ENCODE measurements at regions not wholly inside any gene's neighbourhood (a gene's known extent, or its start where the extent isn't known, plus 50 kb on each side); places are given as distances from the start of the nearest gene placed in this dataset.
"Not testable (repeated sequence)": the region's sequence is repeated elsewhere in the genome, so short reads cannot be mapped to it uniquely, and the experiment has no call there.

DNA sequence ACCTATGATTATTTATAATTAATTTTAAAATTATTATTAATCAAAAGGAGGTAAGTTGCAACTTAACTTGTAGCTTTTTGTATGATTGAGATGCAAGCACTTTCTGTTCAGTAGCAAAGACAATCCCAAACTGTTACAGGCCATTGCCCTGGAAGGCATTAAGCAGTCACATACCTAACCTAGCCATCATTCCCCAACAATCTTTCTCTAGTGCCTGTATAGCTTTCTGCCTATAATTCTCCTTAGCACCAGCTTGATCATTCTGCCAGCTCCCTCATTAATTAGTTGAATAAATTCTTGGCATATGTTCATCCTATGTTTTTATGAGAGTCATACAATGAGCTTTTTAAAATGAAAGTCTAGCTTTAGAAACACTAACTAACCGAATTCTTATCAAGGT is 178.9 kb upstream of the TMEM106B start:
- TF ChIP-seq, protein P1, sequence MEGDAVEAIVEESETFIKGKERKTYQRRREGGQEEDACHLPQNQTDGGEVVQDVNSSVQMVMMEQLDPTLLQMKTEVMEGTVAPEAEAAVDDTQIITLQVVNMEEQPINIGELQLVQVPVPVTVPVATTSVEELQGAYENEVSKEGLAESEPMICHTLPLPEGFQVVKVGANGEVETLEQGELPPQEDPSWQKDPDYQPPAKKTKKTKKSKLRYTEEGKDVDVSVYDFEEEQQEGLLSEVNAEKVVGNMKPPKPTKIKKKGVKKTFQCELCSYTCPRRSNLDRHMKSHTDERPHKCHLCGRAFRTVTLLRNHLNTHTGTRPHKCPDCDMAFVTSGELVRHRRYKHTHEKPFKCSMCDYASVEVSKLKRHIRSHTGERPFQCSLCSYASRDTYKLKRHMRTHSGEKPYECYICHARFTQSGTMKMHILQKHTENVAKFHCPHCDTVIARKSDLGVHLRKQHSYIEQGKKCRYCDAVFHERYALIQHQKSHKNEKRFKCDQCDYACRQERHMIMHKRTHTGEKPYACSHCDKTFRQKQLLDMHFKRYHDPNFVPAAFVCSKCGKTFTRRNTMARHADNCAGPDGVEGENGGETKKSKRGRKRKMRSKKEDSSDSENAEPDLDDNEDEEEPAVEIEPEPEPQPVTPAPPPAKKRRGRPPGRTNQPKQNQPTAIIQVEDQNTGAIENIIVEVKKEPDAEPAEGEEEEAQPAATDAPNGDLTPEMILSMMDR (IDR thresholded peaks at IDR 0.05; ENCODE audit: insufficient read depth, low read depth, low read length) = no peak
- ChIA-PET POLR2A (no interaction called here), CTCF (interaction anchor here (0.6 kb wide), 1 partner anchor 30 kb away, joined by 3 read pairs; no protein-coding TSS in a partner anchor)
- H3K4me3 ChIP-seq (ENCODE audit: low read depth, low read length) = no peak overlapping the region
- H3K36me3 ChIP-seq (ENCODE audit: control insufficient read depth, insufficient read depth, low read length) = no peaks in the 10 kb centered on the region
- H3K27me3 ChIP-seq (ENCODE audit: control insufficient read depth, insufficient read depth, low read length) = no peaks in the 10 kb centered on the region
- DNase-seq (ENCODE audit: low read depth) = no peak

GRCh38 chr7:12043457-12043856 is 167.6 kb upstream of the TMEM106B start:
- H3K36me3 ChIP-seq (ENCODE audit: control insufficient read depth, insufficient read depth, low read length); DNase-seq (ENCODE audit: low read depth); POLR2A ChIA-PET; H3K27me3 ChIP-seq (ENCODE audit: control insufficient read depth, insufficient read depth, low read length); H3K4me3 ChIP-seq (ENCODE audit: low read depth, low read length); CTCF ChIA-PET: not testable (repeated sequence)

GRCh38 chr7:12052211-12052610 is 158.9 kb upstream of the TMEM106B start:
- no peak overlapping the region for H3K4me3 ChIP-seq (ENCODE audit: low read depth, low read length)
- POLR2A ChIA-PET = no interaction called here
- no peaks in the 10 kb centered on the region for H3K27me3 ChIP-seq (ENCODE audit: control insufficient read depth, insufficient read depth, low read length)
- TF ChIP-seq, protein P1 (IDR thresholded peaks at IDR 0.05; ENCODE audit: insufficient read depth, low read depth, low read length) = no peak
- CTCF ChIA-PET = no interaction called here
- H3K36me3 ChIP-seq (ENCODE audit: control insufficient read depth, insufficient read depth, low read length) = no peaks in the 10 kb centered on the region
- DNase-seq (ENCODE audit: low read depth) = no peak

- DNase-seq (ENCODE audit: low read depth) = no peak
- TF ChIP-seq, protein P1 (IDR thresholded peaks at IDR 0.05; ENCODE audit: insufficient read depth, low read depth, low read length) = no peak
- Histone ChIP-seq H3K27me3 (ENCODE audit: control insufficient read depth, insufficient read depth, low read length) (no peaks in the 10 kb centered on the region), H3K36me3 (ENCODE audit: control insufficient read depth, insufficient read depth, low read length) (no peaks in the 10 kb centered on the region), H3K4me3 (ENCODE audit: low read depth, low read length) (no peak overlapping the region)
- ChIA-PET POLR2A (no interaction called here), CTCF (no interaction called here)
Observed at GRCh38 chr7:12053561-12053960, 157.5 kb upstream of the TMEM106B start.

DNA sequence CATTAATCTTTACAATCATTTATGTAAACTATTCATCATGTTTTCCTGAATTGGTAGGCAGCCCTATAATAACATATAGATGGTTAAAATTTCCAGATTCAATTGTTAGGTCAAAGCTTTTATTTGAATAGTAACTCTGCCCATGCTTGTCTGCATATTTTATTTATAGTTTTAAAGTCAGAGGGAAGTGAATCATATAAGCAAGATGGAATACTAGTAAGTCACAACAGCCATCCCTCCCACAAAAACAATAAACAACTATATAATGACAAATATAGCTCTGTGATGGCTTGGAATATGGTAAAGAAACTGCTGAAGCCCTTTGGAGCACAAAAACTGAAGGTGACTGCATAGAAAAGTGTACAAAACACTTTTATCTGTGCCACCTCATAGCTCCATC is 156.3 kb upstream of the TMEM106B start:
- H3K36me3 ChIP-seq (ENCODE audit: control insufficient read depth, insufficient read depth, low read length) = no peaks in the 10 kb centered on the region
- DNase-seq (ENCODE audit: low read depth) = no peak
- H3K4me3 ChIP-seq (ENCODE audit: low read depth, low read length) = no peak overlapping the region
- ChIA-PET CTCF (interaction anchor here (1.0 to 1.1 kb wide), 2 partner anchors 11 to 12 kb away, joined by 3 read pairs; no protein-coding TSS in a partner anchor), POLR2A (no interaction called here)
- TF ChIP-seq, protein P1 (IDR thresholded peaks at IDR 0.05; ENCODE audit: insufficient read depth, low read depth, low read length) = no peak
- H3K27me3 ChIP-seq (ENCODE audit: control insufficient read depth, insufficient read depth, low read length) = no peaks in the 10 kb centered on the region

DNA sequence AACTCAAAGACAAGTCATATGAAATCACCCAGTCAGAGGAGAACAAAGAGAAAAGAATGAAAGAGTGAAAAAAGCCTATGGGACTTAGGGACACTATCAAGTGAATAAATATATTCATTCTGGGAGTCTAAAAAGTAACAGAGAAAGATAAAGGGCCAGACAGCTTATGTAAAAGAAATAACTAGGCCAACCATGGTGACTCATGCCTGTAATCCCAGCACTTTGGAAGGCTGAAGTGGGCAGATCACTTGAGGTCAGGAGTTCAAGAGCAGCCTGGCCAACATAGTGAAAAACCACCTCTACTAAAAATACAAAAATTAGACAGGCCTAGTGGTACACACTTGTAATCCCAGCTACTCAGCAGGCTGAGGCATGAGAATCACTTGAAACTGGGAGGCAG is 154.7 kb upstream of the TMEM106B start:
- CTCF ChIA-PET = no interaction called here
- no peak for DNase-seq (ENCODE audit: low read depth)
- Histone ChIP-seq H3K27me3 (ENCODE audit: control insufficient read depth, insufficient read depth, low read length) (no peaks in the 10 kb centered on the region), H3K4me3 (ENCODE audit: low read depth, low read length) (no peak overlapping the region), H3K36me3 (ENCODE audit: control insufficient read depth, insufficient read depth, low read length) (no peaks in the 10 kb centered on the region)
- POLR2A ChIA-PET = no interaction called here
- TF ChIP-seq, protein P1 (IDR thresholded peaks at IDR 0.05; ENCODE audit: insufficient read depth, low read depth, low read length) = no peak
